SIG-M5 treated with dmso at 0.1 percent for 504 hours (cell line): ENCODE measurements at regions not wholly inside any gene's neighbourhood (a gene's known extent, or its start where the extent isn't known, plus 50 kb on each side); places are given as distances from the start of the nearest gene placed in this dataset.
"Not testable (repeated sequence)": the region's sequence is repeated elsewhere in the genome, so short reads cannot be mapped to it uniquely, and the experiment has no call there.

Experiments used
- DNase-seq: peaks from one replicate; lab custom pipeline; 2025; ENCODE audit not compliant: unreplicated experiment; lab: John Stamatoyannopoulos, UW

GRCh38 chr6:156454867-156455266 lies 322.3 kb upstream of the ARID1B start:
- no peak for DNase-seq

- no peak for DNase-seq
These were observed 325.5 kb upstream of the ARID1B start for GRCh38 chr6:156451726-156452125.

- no peak for DNase-seq
These were observed 326.1 kb upstream of the ARID1B start for GRCh38 chr6:156451088-156451487.

- DNase-seq = no peak
These were observed 326.8 kb upstream of the ARID1B start for GRCh38 chr6:156450421-156450820.

GRCh38 chr6:156449569-156449968 lies 327.6 kb upstream of the ARID1B start:
- no peak for DNase-seq

GRCh38 chr6:156449128-156449527 lies 328.1 kb upstream of the ARID1B start:
- no peak for DNase-seq

- no peak for DNase-seq
These were observed 328.6 kb upstream of the ARID1B start for GRCh38 chr6:156448579-156448978.

- no peak for DNase-seq
These were observed 336.5 kb upstream of the ARID1B start for GRCh38 chr6:156440688-156441087.

- no peak for DNase-seq
These were observed 338.7 kb upstream of the ARID1B start for GRCh38 chr6:156438350-156438923.

- DNase-seq = no peak
These were observed 339.9 kb upstream of the ARID1B start for GRCh38 chr6:156437121-156437879.

GRCh38 chr6:156434795-156435190 lies 342.4 kb upstream of the ARID1B start:
- DNase-seq = no peak

GRCh38 chr6:156434049-156434794 lies 343.0 kb upstream of the ARID1B start:
- DNase-seq = no peak

GRCh38 chr6:156432543-156432942 lies 344.6 kb upstream of the ARID1B start:
- no peak for DNase-seq

- DNase-seq = no peak
These were observed 346.8 kb upstream of the ARID1B start for GRCh38 chr6:156430386-156430785.

GRCh38 chr6:156427345-156427744 lies 349.8 kb upstream of the ARID1B start:
- DNase-seq = no peak

- DNase-seq = no peak
These were observed 351.7 kb upstream of the ARID1B start for GRCh38 chr6:156425359-156426020.

- DNase-seq = no peak
These were observed 353.3 kb upstream of the ARID1B start for GRCh38 chr6:156423829-156424228.

GRCh38 chr6:156423075-156423474 lies 354.1 kb upstream of the ARID1B start:
- DNase-seq = no peak

GRCh38 chr6:156421933-156422332 lies 355.2 kb upstream of the ARID1B start:
- no peak for DNase-seq

- not testable (repeated sequence) for DNase-seq
These were observed 355.9 kb upstream of the ARID1B start for GRCh38 chr6:156421301-156421700.

GRCh38 chr6:156420172-156420993 lies 356.8 kb upstream of the ARID1B start:
- no peak for DNase-seq
